ENCODE measurements at regions not wholly inside any gene's neighbourhood (a gene's known extent, or its start where the extent isn't known, plus 50 kb on each side); places are given as distances from the start of the nearest gene placed in this dataset.
"Not testable (repeated sequence)": the region's sequence is repeated elsewhere in the genome, so short reads cannot be mapped to it uniquely, and the experiment has no call there.

DNA sequence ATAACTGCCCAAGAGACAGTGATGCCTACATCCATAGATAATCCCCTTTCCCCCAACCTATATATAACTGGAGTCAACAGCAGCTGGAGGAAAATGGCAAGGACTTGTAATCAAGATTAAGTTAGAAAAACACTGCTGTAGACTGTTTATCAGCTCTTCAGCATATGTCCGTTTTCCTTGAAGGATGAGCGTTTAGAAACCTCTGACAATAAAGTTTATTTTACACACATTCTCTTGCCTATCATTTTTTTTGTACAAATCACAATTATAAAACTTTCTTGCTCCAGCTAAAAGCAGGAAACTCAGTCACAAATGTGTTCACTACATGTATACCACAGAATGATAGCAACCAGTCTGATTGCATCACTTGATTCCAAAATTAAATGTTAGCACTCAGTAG lies 50.8 kb downstream of the PPIAL4G start:
- not testable (repeated sequence) for TF ChIP-seq POLR2A, POLR2AphosphoS5 (IDR thresholded peaks at IDR 0.05)
- TF ChIP-seq, protein P1, sequence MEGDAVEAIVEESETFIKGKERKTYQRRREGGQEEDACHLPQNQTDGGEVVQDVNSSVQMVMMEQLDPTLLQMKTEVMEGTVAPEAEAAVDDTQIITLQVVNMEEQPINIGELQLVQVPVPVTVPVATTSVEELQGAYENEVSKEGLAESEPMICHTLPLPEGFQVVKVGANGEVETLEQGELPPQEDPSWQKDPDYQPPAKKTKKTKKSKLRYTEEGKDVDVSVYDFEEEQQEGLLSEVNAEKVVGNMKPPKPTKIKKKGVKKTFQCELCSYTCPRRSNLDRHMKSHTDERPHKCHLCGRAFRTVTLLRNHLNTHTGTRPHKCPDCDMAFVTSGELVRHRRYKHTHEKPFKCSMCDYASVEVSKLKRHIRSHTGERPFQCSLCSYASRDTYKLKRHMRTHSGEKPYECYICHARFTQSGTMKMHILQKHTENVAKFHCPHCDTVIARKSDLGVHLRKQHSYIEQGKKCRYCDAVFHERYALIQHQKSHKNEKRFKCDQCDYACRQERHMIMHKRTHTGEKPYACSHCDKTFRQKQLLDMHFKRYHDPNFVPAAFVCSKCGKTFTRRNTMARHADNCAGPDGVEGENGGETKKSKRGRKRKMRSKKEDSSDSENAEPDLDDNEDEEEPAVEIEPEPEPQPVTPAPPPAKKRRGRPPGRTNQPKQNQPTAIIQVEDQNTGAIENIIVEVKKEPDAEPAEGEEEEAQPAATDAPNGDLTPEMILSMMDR (IDR thresholded peaks at IDR 0.05): not testable (repeated sequence)

Measured in prostate gland (tissue), 2 donors.